Panc1 (cell line): ENCODE measurements at regions not wholly inside any gene's neighbourhood (a gene's known extent, or its start where the extent isn't known, plus 50 kb on each side); places are given as distances from the start of the nearest gene placed in this dataset.

Experiments used
- ATAC-seq: fragments of 200-7000 bp; cut with Tn5 transposase; 2 replicates; pipeline ENCODE4 v1.9.1; 2020; ENCODE audit warnings: mild to moderate bottlenecking, moderate library complexity
- BruUV-seq: library from RNA; stranded (reverse); fragments of 400-500 nt; replicated peaks from 2 replicates; lab custom pipeline; 2021; lab: Mats Ljungman, UMichigan
- CTCF ChIA-PET: fragments of 300-600 bp; sonication (Branson Sonifier 250); formaldehyde crosslinking; loops from one replicate; lab custom pipeline; 2022; ENCODE audit warnings: antibody characterized with exemption; lab: Charles Lee
- POLR2A ChIA-PET: fragments of 300-600 bp; sonication (Branson Sonifier 250); formaldehyde crosslinking; loops from one replicate; lab custom pipeline; 2022; ENCODE audit warnings: antibody characterized with exemption; lab: Charles Lee
- DNase-seq: peaks from one replicate; pipeline ENCODE4 v3.0.0-alpha.2; 2010; ENCODE audit warnings: low read depth, low spot score
- H3K27ac ChIP-seq: 2 replicates; pipeline ENCODE4 v1.5.1; 2011; ENCODE audit warnings: mild to moderate bottlenecking, low read length, inconsistent platforms
- H3K27me3 ChIP-seq: fragments of 200-500 bp; sonication (Bioruptor generic); 2 replicates; pipeline ENCODE4 v1.6.0; 2014; ENCODE audit warnings: low read length, inconsistent platforms; ENCODE audit not compliant: control insufficient read depth, insufficient read depth
- H3K36me3 ChIP-seq: fragments of 200-500 bp; sonication (Bioruptor generic); 2 replicates; pipeline ENCODE4 v1.5.1; 2014; ENCODE audit warnings: inconsistent platforms, mild to moderate bottlenecking, low read length, moderate library complexity; ENCODE audit not compliant: control insufficient read depth, insufficient read depth
- H3K4me1 ChIP-seq: 2 replicates; pipeline ENCODE4 v1.5.1; 2011; ENCODE audit warnings: inconsistent platforms, mild to moderate bottlenecking, low read length, moderate library complexity; ENCODE audit not compliant: control insufficient read depth, insufficient read depth
- H3K4me3 ChIP-seq, 2 experiments: 2 replicates each; pipeline ENCODE4 v1.5.1; 2011 to 2012; ENCODE audit warnings: low read depth in 2 of 2, low read length in 2 of 2, mild to moderate bottlenecking in 2 of 2, inconsistent platforms in 1 of 2, moderate library complexity in 1 of 2
- H3K9me3 ChIP-seq: fragments of 200-500 bp; sonication (Bioruptor generic); 2 replicates; pipeline ENCODE4 v1.5.1; 2014; ENCODE audit warnings: low read depth, mild to moderate bottlenecking, inconsistent platforms, low read length, moderate library complexity; ENCODE audit not compliant: control insufficient read depth, insufficient read depth
- POLR2AphosphoS5 ChIP-seq: IDR thresholded peaks from 2 replicates; pipeline ENCODE4 v1.6.1; 2012; ENCODE audit warnings: mild to moderate bottlenecking, low read depth, low read length, moderate library complexity
- SIN3A ChIP-seq: IDR thresholded peaks from 2 replicates; pipeline ENCODE4 v1.6.1; 2012; ENCODE audit warnings: low read depth, mild to moderate bottlenecking, low read length, moderate library complexity, borderline replicate concordance; ENCODE audit not compliant: insufficient read depth
- TCF7L2 ChIP-seq: IDR thresholded peaks from 2 replicates; pipeline ENCODE4 v1.6.1; 2011; ENCODE audit warnings: mild to moderate bottlenecking, low read depth, low read length, inconsistent platforms
- in situ Hi-C: cut with HindIII; loops from 2 replicates; pipeline ENCODE4 v1.10.0; 2016; ENCODE audit warnings: low sequenced_read_pairs, low pct_unique_long_range_greater_than_20kb
- intact Hi-C: fragments of 100-400 bp; cut with micrococcal nuclease; formaldehyde crosslinking; loops from one replicate; pipeline ENCODE4 v1.10.0; 2022; ENCODE audit not compliant: unreplicated experiment
- TF ChIP-seq, protein P1 (sequence below), 2 experiments: IDR thresholded peaks; 2 replicates each; pipeline ENCODE4 v1.6.1; 2011 to 2012; ENCODE audit warnings: low read depth in 2 of 2, control low read depth in 1 of 2, low read length in 1 of 2, mild to moderate bottlenecking in 1 of 2, moderate library complexity in 1 of 2; ENCODE audit not compliant: insufficient read depth in 1 of 2
- TF ChIP-seq, protein P2 (sequence below): fragments of 450-650 bp; IDR thresholded peaks from 2 replicates; pipeline ENCODE4 v1.5.1; 2017; ENCODE audit warnings: mild to moderate bottlenecking

DNA sequence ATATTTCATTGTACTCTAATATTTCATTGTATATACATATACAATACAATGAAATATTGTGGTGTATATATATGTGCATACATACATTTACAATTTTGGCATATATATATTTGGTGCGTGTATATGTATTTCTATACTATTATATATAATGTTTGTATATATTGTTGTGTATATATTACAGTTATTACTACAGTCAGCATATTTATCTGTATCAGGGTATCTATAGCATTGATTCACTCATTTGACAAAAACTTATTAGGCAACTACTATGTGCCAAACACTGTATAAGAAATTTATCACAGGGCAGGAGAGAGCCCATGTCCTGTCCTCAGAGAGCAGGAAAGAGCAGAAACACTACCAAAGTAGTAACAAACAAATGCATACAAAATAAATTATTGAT lies 910.6 kb downstream of the QKI start:
- in situ Hi-C loops (no loop called here), intact Hi-C loops (no loop called here)
- H3K36me3 ChIP-seq = no peaks in the 10 kb centered on the region
- H3K27me3 ChIP-seq = no peaks in the 10 kb centered on the region
- DNase-seq = no peak
- no peak for ATAC-seq
- no peak overlapping the region for H3K4me3 ChIP-seq
- ChIA-PET POLR2A (no interaction called here), CTCF (no interaction called here)
- no peaks in the 10 kb centered on the region for H3K4me1 ChIP-seq
- no peaks in the 10 kb centered on the region for H3K9me3 ChIP-seq
- TF ChIP-seq TCF7L2 (no peak), POLR2AphosphoS5 (no peak)
- TF ChIP-seq, protein P1, sequence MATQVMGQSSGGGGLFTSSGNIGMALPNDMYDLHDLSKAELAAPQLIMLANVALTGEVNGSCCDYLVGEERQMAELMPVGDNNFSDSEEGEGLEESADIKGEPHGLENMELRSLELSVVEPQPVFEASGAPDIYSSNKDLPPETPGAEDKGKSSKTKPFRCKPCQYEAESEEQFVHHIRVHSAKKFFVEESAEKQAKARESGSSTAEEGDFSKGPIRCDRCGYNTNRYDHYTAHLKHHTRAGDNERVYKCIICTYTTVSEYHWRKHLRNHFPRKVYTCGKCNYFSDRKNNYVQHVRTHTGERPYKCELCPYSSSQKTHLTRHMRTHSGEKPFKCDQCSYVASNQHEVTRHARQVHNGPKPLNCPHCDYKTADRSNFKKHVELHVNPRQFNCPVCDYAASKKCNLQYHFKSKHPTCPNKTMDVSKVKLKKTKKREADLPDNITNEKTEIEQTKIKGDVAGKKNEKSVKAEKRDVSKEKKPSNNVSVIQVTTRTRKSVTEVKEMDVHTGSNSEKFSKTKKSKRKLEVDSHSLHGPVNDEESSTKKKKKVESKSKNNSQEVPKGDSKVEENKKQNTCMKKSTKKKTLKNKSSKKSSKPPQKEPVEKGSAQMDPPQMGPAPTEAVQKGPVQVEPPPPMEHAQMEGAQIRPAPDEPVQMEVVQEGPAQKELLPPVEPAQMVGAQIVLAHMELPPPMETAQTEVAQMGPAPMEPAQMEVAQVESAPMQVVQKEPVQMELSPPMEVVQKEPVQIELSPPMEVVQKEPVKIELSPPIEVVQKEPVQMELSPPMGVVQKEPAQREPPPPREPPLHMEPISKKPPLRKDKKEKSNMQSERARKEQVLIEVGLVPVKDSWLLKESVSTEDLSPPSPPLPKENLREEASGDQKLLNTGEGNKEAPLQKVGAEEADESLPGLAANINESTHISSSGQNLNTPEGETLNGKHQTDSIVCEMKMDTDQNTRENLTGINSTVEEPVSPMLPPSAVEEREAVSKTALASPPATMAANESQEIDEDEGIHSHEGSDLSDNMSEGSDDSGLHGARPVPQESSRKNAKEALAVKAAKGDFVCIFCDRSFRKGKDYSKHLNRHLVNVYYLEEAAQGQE (IDR thresholded peaks at IDR 0.05; ENCODE audit: insufficient read depth in 1 of 2, low read depth in 2 of 2, low read length in 1 of 2) = no peak
- no TSS peak for BruUV-seq
- H3K27ac ChIP-seq = no peak overlapping the region

DNA sequence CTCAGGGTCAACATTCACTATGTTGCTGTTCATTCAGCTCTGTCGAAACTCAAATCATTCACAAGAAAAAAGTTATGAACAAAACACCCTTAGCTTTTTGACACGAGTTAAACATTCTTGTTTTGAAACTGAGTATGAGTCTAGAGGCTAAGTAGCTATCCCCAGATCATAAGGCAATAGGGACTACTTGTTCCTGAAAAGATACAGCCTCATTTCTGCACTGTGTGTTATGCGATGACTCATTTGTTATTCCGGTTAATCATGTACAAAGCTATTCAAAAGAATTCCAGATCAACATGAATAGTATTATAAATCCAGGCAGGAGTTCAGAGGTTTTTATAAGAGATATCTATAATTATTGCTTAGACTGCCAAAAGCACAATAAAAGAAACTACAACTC lies 908.0 kb downstream of the QKI start:
- no peaks in the 10 kb centered on the region for H3K9me3 ChIP-seq
- no peaks in the 10 kb centered on the region for H3K4me1 ChIP-seq
- no peak for DNase-seq
- no peaks in the 10 kb centered on the region for H3K36me3 ChIP-seq
- ChIA-PET POLR2A (no interaction called here), CTCF (no interaction called here)
- H3K27me3 ChIP-seq = no peaks in the 10 kb centered on the region
- no peak overlapping the region for H3K27ac ChIP-seq
- intact Hi-C loops (no loop called here), in situ Hi-C loops (no loop called here)
- TF ChIP-seq TCF7L2 (no peak), SIN3A (no peak), POLR2AphosphoS5 (no peak)
- TF ChIP-seq, protein P2, sequence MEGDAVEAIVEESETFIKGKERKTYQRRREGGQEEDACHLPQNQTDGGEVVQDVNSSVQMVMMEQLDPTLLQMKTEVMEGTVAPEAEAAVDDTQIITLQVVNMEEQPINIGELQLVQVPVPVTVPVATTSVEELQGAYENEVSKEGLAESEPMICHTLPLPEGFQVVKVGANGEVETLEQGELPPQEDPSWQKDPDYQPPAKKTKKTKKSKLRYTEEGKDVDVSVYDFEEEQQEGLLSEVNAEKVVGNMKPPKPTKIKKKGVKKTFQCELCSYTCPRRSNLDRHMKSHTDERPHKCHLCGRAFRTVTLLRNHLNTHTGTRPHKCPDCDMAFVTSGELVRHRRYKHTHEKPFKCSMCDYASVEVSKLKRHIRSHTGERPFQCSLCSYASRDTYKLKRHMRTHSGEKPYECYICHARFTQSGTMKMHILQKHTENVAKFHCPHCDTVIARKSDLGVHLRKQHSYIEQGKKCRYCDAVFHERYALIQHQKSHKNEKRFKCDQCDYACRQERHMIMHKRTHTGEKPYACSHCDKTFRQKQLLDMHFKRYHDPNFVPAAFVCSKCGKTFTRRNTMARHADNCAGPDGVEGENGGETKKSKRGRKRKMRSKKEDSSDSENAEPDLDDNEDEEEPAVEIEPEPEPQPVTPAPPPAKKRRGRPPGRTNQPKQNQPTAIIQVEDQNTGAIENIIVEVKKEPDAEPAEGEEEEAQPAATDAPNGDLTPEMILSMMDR = no peak
- TF ChIP-seq, protein P1 (IDR thresholded peaks at IDR 0.05; ENCODE audit: insufficient read depth in 1 of 2, low read depth in 2 of 2, low read length in 1 of 2) = no peak
- no peak overlapping the region for H3K4me3 ChIP-seq
- no peak for ATAC-seq
- no TSS peak for BruUV-seq
